ENCODE measurements at regions not wholly inside any gene's neighbourhood (a gene's known extent, or its start where the extent isn't known, plus 50 kb on each side); places are given as distances from the start of the nearest gene placed in this dataset.
A peak's percentile ranks its signal among the peaks of the same experiment; 100 is the strongest.

- DNase-seq (ENCODE audit: low spot score in 2 of 2) = no peak
These were observed 898.3 kb downstream of the VRK1 start for GRCh38 chr14:97695456-97695981.

GRCh38 chr14:97697772-97698171 lies 900.6 kb downstream of the VRK1 start:
- ATAC-seq (peak; percentile 98), DNase-seq (ENCODE audit: low spot score in 2 of 2) (peak; percentile 16 to 67)
- H3K27ac Mint-ChIP-seq = peak overlapping the region; percentile 92
- no peaks in the 10 kb centered on the region for H3K36me3 Mint-ChIP-seq
- H3K4me1 Mint-ChIP-seq = peaks cover 39% of the 10 kb centered on the region
- H3K9me3 Mint-ChIP-seq = peaks cover 3% of the 10 kb centered on the region
- H3K4me3 Mint-ChIP-seq = peak overlapping the region; percentile 49

More at GRCh38 chr14:97695456-97695981, 898.3 kb downstream of the VRK1 start:
- H3K9me3 Mint-ChIP-seq = peaks cover 3% of the 10 kb centered on the region
- H3K4me1 Mint-ChIP-seq = peaks cover 44% of the 10 kb centered on the region
- H3K4me3 Mint-ChIP-seq = no peak overlapping the region
- no peaks in the 10 kb centered on the region for H3K36me3 Mint-ChIP-seq
- no peak overlapping the region for H3K27ac Mint-ChIP-seq
- ATAC-seq = no peak

GRCh38 chr14:97699026-97699425 lies 901.8 kb downstream of the VRK1 start:
- peak overlapping the region; percentile 92 for H3K27ac Mint-ChIP-seq
- no peak overlapping the region for H3K4me3 Mint-ChIP-seq
- peaks cover 52% of the 10 kb centered on the region for H3K4me1 Mint-ChIP-seq
- H3K36me3 Mint-ChIP-seq = no peaks in the 10 kb centered on the region
- no peak for ATAC-seq
- DNase-seq (ENCODE audit: low spot score in 2 of 2) = no peak
- peaks cover 8% of the 10 kb centered on the region for H3K9me3 Mint-ChIP-seq

- Mint-ChIP-seq H3K4me1 (peaks cover 73% of the 10 kb centered on the region), H3K36me3 (no peaks in the 10 kb centered on the region), H3K27ac (peak overlapping the region; percentile 86), H3K4me3 (peak overlapping the region; percentile 50), H3K9me3 (peaks cover 8% of the 10 kb centered on the region)
- ATAC-seq (peak; percentile 50), DNase-seq (ENCODE audit: low spot score in 2 of 2) (peak in 1 of 2 donors; percentile 60)
These were observed 906.0 kb downstream of the VRK1 start for GRCh38 chr14:97703006-97703760.

GRCh38 chr14:97704316-97704885 lies 907.2 kb downstream of the VRK1 start:
- H3K27ac Mint-ChIP-seq = peak overlapping the region; percentile 61
- peaks cover 73% of the 10 kb centered on the region for H3K4me1 Mint-ChIP-seq
- H3K36me3 Mint-ChIP-seq = no peaks in the 10 kb centered on the region
- peaks cover 5% of the 10 kb centered on the region for H3K9me3 Mint-ChIP-seq
- H3K4me3 Mint-ChIP-seq = no peak overlapping the region
- no peak for ATAC-seq
- DNase-seq (ENCODE audit: low spot score in 2 of 2) = no peak

GRCh38 chr14:97705107-97705506 lies 907.9 kb downstream of the VRK1 start:
- DNase-seq (ENCODE audit: low spot score in 2 of 2) (no peak), ATAC-seq (no peak)
- H3K27ac Mint-ChIP-seq = peak overlapping the region; percentile 65
- peaks cover 78% of the 10 kb centered on the region for H3K4me1 Mint-ChIP-seq
- peaks cover 5% of the 10 kb centered on the region for H3K9me3 Mint-ChIP-seq
- no peak overlapping the region for H3K4me3 Mint-ChIP-seq
- no peaks in the 10 kb centered on the region for H3K36me3 Mint-ChIP-seq

- DNase-seq (ENCODE audit: low spot score in 2 of 2) = peak in 1 of 2 donors; percentile 63
- peak overlapping the region; percentile 54 for H3K4me3 Mint-ChIP-seq
- H3K36me3 Mint-ChIP-seq = no peaks in the 10 kb centered on the region
- peaks cover 5% of the 10 kb centered on the region for H3K9me3 Mint-ChIP-seq
- peak; percentile 86 for ATAC-seq
- H3K27ac Mint-ChIP-seq = peak overlapping the region; percentile 65
- peaks cover 84% of the 10 kb centered on the region for H3K4me1 Mint-ChIP-seq
These were observed 908.8 kb downstream of the VRK1 start for GRCh38 chr14:97705976-97706375.

GRCh38 chr14:97706819-97707218 lies 909.6 kb downstream of the VRK1 start:
- DNase-seq (ENCODE audit: low spot score in 2 of 2) = no peak
- ATAC-seq = peak; percentile 38
- Mint-ChIP-seq H3K9me3 (peaks cover 5% of the 10 kb centered on the region), H3K4me1 (peaks cover 87% of the 10 kb centered on the region), H3K36me3 (no peaks in the 10 kb centered on the region), H3K4me3 (peak overlapping the region; percentile 54), H3K27ac (peak overlapping the region; percentile 65)

- peaks cover 91% of the 10 kb centered on the region for H3K4me1 Mint-ChIP-seq
- peak overlapping the region; percentile 65 for H3K27ac Mint-ChIP-seq
- peak; percentile 72 for ATAC-seq
- DNase-seq (ENCODE audit: low spot score in 2 of 2) = peak in 1 of 2 donors; percentile 65
- H3K9me3 Mint-ChIP-seq = peaks cover 5% of the 10 kb centered on the region
- no peaks in the 10 kb centered on the region for H3K36me3 Mint-ChIP-seq
- H3K4me3 Mint-ChIP-seq = peak overlapping the region; percentile 54
These were observed 910.4 kb downstream of the VRK1 start for GRCh38 chr14:97707603-97708002.

- H3K4me1 Mint-ChIP-seq = peaks cover 78% of the 10 kb centered on the region
- DNase-seq (ENCODE audit: low spot score in 2 of 2) = peak in 1 of 2 donors; percentile 55
- H3K36me3 Mint-ChIP-seq = no peaks in the 10 kb centered on the region
- ATAC-seq = peak; percentile 57
- H3K4me3 Mint-ChIP-seq = peak overlapping the region; percentile 40
- no peaks in the 10 kb centered on the region for H3K9me3 Mint-ChIP-seq
- peak overlapping the region; percentile 71 for H3K27ac Mint-ChIP-seq
These were observed 912.4 kb downstream of the VRK1 start for GRCh38 chr14:97709552-97709951.

- peaks cover 66% of the 10 kb centered on the region for H3K4me1 Mint-ChIP-seq
- ATAC-seq (no peak), DNase-seq (ENCODE audit: low spot score in 2 of 2) (peak in 1 of 2 donors; percentile 4)
- H3K9me3 Mint-ChIP-seq = no peaks in the 10 kb centered on the region
- H3K4me3 Mint-ChIP-seq = no peak overlapping the region
- H3K27ac Mint-ChIP-seq = no peak overlapping the region
- H3K36me3 Mint-ChIP-seq = no peaks in the 10 kb centered on the region
These were observed 913.5 kb downstream of the VRK1 start for GRCh38 chr14:97710726-97711125.

GRCh38 chr14:97712471-97712870 lies 915.3 kb downstream of the VRK1 start:
- no peak for ATAC-seq
- H3K4me1 Mint-ChIP-seq = peaks cover 49% of the 10 kb centered on the region
- H3K36me3 Mint-ChIP-seq = no peaks in the 10 kb centered on the region
- H3K4me3 Mint-ChIP-seq = no peak overlapping the region
- no peak overlapping the region for H3K27ac Mint-ChIP-seq
- H3K9me3 Mint-ChIP-seq = no peaks in the 10 kb centered on the region
- no peak for DNase-seq (ENCODE audit: low spot score in 2 of 2)

GRCh38 chr14:97713023-97713422 lies 915.8 kb downstream of the VRK1 start:
- Mint-ChIP-seq H3K27ac (no peak overlapping the region), H3K9me3 (no peaks in the 10 kb centered on the region), H3K4me1 (peaks cover 43% of the 10 kb centered on the region), H3K4me3 (no peak overlapping the region), H3K36me3 (no peaks in the 10 kb centered on the region)
- DNase-seq (ENCODE audit: low spot score in 2 of 2) (no peak), ATAC-seq (peak; percentile 92)

GRCh38 chr14:97718886-97719442 lies 921.8 kb downstream of the VRK1 start:
- ATAC-seq = no peak
- Mint-ChIP-seq H3K36me3 (no peaks in the 10 kb centered on the region), H3K4me3 (no peak overlapping the region), H3K9me3 (no peaks in the 10 kb centered on the region), H3K4me1 (peaks cover 38% of the 10 kb centered on the region), H3K27ac (peak overlapping the region; percentile 44)
- no peak for DNase-seq (ENCODE audit: low spot score in 2 of 2)

- Mint-ChIP-seq H3K4me1 (peaks cover 48% of the 10 kb centered on the region), H3K9me3 (no peaks in the 10 kb centered on the region), H3K4me3 (no peak overlapping the region), H3K27ac (peak overlapping the region; percentile 44), H3K36me3 (no peaks in the 10 kb centered on the region)
- ATAC-seq (no peak), DNase-seq (ENCODE audit: low spot score in 2 of 2) (no peak)
These were observed 922.7 kb downstream of the VRK1 start for GRCh38 chr14:97719931-97720330.

All from stimulated activated effector memory CD8-positive, alpha-beta T cell treated with anti-CD3 and anti-CD28 coated beads, Interleukin-12 subunit alpha, Interleukin-12 subunit beta, amount 100 ng/mL, for 72 hours (primary cell).